ENCODE measurements at regions not wholly inside any gene's neighbourhood (a gene's known extent, or its start where the extent isn't known, plus 50 kb on each side); places are given as distances from the start of the nearest gene placed in this dataset.

- TF ChIP-seq POLR2AphosphoS5 (IDR thresholded peaks at IDR 0.05) (no peak), POLR2A (IDR thresholded peaks at IDR 0.05) (no peak)
- TF ChIP-seq, protein P1, sequence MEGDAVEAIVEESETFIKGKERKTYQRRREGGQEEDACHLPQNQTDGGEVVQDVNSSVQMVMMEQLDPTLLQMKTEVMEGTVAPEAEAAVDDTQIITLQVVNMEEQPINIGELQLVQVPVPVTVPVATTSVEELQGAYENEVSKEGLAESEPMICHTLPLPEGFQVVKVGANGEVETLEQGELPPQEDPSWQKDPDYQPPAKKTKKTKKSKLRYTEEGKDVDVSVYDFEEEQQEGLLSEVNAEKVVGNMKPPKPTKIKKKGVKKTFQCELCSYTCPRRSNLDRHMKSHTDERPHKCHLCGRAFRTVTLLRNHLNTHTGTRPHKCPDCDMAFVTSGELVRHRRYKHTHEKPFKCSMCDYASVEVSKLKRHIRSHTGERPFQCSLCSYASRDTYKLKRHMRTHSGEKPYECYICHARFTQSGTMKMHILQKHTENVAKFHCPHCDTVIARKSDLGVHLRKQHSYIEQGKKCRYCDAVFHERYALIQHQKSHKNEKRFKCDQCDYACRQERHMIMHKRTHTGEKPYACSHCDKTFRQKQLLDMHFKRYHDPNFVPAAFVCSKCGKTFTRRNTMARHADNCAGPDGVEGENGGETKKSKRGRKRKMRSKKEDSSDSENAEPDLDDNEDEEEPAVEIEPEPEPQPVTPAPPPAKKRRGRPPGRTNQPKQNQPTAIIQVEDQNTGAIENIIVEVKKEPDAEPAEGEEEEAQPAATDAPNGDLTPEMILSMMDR (IDR thresholded peaks at IDR 0.05) = no peak
These were observed 100.9 kb upstream of the BRINP3 start for GRCh38 chr1:190578526-190578925.
